Neural progenitor cell (in vitro differentiated cells): ENCODE measurements at regions not wholly inside any gene's neighbourhood (a gene's known extent, or its start where the extent isn't known, plus 50 kb on each side); places are given as distances from the start of the nearest gene placed in this dataset.

ENCODE experiments used
- EZH2 ChIP-seq: fragments of 200-600 bp; sonication (generic); IDR thresholded peaks from 2 replicates; pipeline ENCODE4 v1.6.1; 2017; ENCODE audit warnings: antibody characterized with exemption, mild to moderate bottlenecking, moderate library complexity
- EZH2phosphoT487 ChIP-seq: fragments of 200-600 bp; sonication (generic); IDR thresholded peaks from 2 replicates; pipeline ENCODE4 v1.6.1; 2017; ENCODE audit warnings: antibody characterized with exemption
- TF ChIP-seq, protein P1 (sequence below): fragments of 200-600 bp; sonication (generic); IDR thresholded peaks from 2 replicates; pipeline ENCODE4 v1.5.1; 2017; ENCODE audit warnings: antibody characterized with exemption, mild to moderate bottlenecking

DNA sequence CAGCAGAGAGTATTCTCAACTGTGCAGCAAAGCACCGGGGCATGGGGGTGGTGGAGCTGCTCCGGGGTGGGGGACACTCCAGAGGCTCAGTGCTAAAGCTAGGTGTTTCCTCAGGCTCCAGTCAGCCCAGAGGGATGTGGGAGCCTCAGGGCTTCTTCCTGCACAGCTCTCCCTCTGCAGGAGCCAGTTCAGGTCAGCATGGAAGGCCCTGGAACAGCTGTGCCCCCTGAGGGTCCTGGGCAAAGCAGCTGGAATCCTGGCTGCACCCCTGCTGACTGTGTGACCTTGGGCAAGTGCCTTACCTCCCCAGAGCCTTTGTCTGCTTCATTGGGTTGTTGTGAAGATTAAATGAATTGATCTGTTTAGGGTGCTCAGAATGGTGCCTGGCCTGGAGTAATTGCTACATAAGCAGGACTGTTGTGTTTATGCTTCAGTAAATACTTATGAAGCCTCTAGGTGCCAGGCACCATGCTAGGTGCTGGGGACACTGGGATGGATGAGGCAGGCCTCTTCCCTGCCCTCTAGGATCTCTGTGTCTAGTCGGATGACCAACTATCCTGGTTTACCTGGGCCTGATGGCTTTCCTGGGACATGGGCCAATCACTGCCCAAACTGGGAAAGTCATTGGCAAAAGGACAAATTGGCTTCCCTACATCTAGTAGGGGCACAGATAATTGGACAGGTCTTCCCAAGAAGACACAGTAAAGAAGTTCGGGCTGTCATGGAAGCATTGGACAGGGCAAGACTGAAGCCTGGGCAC lies 64.2 kb upstream of the LCTL start:
- TF ChIP-seq EZH2phosphoT487: no peak
- TF ChIP-seq, protein P1, sequence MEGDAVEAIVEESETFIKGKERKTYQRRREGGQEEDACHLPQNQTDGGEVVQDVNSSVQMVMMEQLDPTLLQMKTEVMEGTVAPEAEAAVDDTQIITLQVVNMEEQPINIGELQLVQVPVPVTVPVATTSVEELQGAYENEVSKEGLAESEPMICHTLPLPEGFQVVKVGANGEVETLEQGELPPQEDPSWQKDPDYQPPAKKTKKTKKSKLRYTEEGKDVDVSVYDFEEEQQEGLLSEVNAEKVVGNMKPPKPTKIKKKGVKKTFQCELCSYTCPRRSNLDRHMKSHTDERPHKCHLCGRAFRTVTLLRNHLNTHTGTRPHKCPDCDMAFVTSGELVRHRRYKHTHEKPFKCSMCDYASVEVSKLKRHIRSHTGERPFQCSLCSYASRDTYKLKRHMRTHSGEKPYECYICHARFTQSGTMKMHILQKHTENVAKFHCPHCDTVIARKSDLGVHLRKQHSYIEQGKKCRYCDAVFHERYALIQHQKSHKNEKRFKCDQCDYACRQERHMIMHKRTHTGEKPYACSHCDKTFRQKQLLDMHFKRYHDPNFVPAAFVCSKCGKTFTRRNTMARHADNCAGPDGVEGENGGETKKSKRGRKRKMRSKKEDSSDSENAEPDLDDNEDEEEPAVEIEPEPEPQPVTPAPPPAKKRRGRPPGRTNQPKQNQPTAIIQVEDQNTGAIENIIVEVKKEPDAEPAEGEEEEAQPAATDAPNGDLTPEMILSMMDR: no peak
- TF ChIP-seq EZH2: no peak
